SK-N-SH (cell line): ENCODE measurements at regions not wholly inside any gene's neighbourhood (a gene's known extent, or its start where the extent isn't known, plus 50 kb on each side); places are given as distances from the start of the nearest gene placed in this dataset.

Experiments used
- CHD2 ChIP-seq: fragments of 150-350 bp; IDR thresholded peaks from 2 replicates; pipeline ENCODE4 v1.6.1; 2018; ENCODE audit warnings: low read length; ENCODE audit not compliant: partially characterized antibody
- EP300 ChIP-seq, 2 experiments: IDR thresholded peaks; 2 replicates each; pipeline versions ENCODE4 v1.4.0 to v1.6.1; 2012; ENCODE audit warnings: borderline replicate concordance in 1 of 2, low read depth in 1 of 2, low read length in 1 of 2
- GATA2 ChIP-seq: sonication (generic); formaldehyde crosslinking; IDR thresholded peaks from 2 replicates; pipeline ENCODE4 v1.5.0; 2020; ENCODE audit warnings: mild to moderate bottlenecking, missing genetic modification reagents
- MAX ChIP-seq: IDR thresholded peaks from 2 replicates; pipeline ENCODE4 v1.4.0; 2012; ENCODE audit warnings: low read depth
- MXI1 ChIP-seq: IDR thresholded peaks from 2 replicates; pipeline ENCODE4 v1.6.1; 2012; ENCODE audit warnings: mild to moderate bottlenecking, low read depth, low read length, improper control_type of control experiment
- POLR2AphosphoS5 ChIP-seq: IDR thresholded peaks from 2 replicates; pipeline ENCODE4 v1.6.1; 2012; ENCODE audit warnings: low read depth, low read length
- RCOR1 ChIP-seq: fragments of 150-350 bp; IDR thresholded peaks from 2 replicates; pipeline ENCODE4 v1.6.1; 2017; ENCODE audit warnings: antibody characterized with exemption, low read length
- REST ChIP-seq: IDR thresholded peaks from 2 replicates; pipeline ENCODE4 v1.6.1; 2012; ENCODE audit warnings: mild to moderate bottlenecking, low read depth, low read length, moderate library complexity

DNA sequence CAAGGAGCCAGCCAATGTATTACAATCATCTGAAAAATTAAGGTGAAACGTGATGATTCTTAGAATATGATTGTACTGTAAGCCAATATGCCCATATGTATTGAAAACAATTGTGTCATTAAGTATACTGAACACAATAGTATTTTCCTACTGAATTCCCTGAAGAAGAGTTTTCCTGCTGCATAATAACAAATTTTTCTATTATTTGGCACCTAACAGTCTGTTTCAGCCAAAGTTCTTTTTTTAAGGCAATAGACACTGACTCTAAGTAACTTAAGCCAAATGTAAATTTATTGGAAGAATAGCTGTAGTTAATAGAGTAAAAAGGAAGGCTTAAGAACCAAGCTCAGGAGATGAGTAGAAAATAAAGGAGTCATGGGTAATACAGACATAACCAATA, 220.6 kb downstream of the PPP4R3C start:
- TF ChIP-seq REST, result no peak
- TF ChIP-seq GATA2 (CRISPR knock-in tag), result no peak
- TF ChIP-seq MXI1, result no peak
- TF ChIP-seq EP300 (IDR thresholded peaks at IDR 0.05; ENCODE audit: borderline replicate concordance in 1 of 2, low read depth in 1 of 2, low read length in 1 of 2), result no peak
- TF ChIP-seq POLR2AphosphoS5, result no peak
- TF ChIP-seq CHD2, result no peak
- TF ChIP-seq MAX, result no peak
- TF ChIP-seq RCOR1, result no peak
